ENCODE measurements at regions not wholly inside any gene's neighbourhood (a gene's known extent, or its start where the extent isn't known, plus 50 kb on each side); places are given as distances from the start of the nearest gene placed in this dataset.
"Not testable (repeated sequence)": the region's sequence is repeated elsewhere in the genome, so short reads cannot be mapped to it uniquely, and the experiment has no call there.

DNA sequence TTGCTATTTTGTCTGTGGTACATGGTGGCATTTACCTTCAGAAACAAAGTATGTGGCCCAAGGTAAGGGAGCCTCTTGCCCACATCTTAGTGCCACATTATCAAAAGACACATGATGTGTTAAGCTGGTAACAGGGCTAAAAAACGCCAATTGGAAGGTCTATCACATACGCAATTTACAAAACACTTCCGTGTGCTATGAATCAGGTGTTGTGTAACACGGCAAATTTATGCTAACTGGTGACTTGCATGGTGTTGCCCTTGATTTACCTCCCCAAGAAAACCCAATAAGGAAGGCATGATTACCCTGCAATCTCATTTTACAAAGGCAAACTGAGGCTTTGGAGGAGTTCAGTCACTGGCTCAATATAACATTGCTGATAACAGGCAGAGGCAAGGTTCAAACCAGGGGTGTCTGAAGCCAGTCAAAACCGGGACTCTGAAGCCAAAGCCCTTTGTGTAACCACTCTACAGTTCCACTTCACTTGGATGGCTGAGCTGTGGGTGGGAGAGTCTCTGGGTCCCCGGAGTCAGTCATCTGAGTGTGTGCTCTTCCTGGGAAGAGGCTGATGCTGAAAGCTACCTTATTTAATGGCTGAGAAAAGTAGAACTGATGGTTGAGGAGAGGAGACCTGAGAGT lies 103.9 kb upstream of the BCL6 start:
- intact Hi-C loops (cut with micrococcal nuclease): no loop called here

- intact Hi-C loops (cut with micrococcal nuclease): loop anchor here (5.0 kb wide), 1 partner anchor 1613 kb away; no protein-coding TSS in a partner anchor
These were observed 105.1 kb upstream of the BCL6 start for GRCh38 chr3:187850258-187850921.

- intact Hi-C loops (cut with micrococcal nuclease): loop anchor here (5.0 kb wide), 1 partner anchor 1616 kb away; no protein-coding TSS in a partner anchor
These were observed 107.8 kb upstream of the BCL6 start for GRCh38 chr3:187852842-187853730.

- intact Hi-C loops (cut with micrococcal nuclease): no loop called here
These were observed 109.9 kb upstream of the BCL6 start for GRCh38 chr3:187855131-187855530.

- intact Hi-C loops (cut with micrococcal nuclease): no loop called here
These were observed 111.3 kb upstream of the BCL6 start for GRCh38 chr3:187856555-187856954.

GRCh38 chr3:187858041-187858440 lies 112.8 kb upstream of the BCL6 start:
- intact Hi-C loops (cut with micrococcal nuclease): no loop called here

- intact Hi-C loops (cut with micrococcal nuclease): no loop called here
These were observed 113.4 kb upstream of the BCL6 start for GRCh38 chr3:187858711-187859110.

GRCh38 chr3:187862701-187863277 lies 117.5 kb upstream of the BCL6 start:
- intact Hi-C loops (cut with micrococcal nuclease): not testable (repeated sequence)

DNA sequence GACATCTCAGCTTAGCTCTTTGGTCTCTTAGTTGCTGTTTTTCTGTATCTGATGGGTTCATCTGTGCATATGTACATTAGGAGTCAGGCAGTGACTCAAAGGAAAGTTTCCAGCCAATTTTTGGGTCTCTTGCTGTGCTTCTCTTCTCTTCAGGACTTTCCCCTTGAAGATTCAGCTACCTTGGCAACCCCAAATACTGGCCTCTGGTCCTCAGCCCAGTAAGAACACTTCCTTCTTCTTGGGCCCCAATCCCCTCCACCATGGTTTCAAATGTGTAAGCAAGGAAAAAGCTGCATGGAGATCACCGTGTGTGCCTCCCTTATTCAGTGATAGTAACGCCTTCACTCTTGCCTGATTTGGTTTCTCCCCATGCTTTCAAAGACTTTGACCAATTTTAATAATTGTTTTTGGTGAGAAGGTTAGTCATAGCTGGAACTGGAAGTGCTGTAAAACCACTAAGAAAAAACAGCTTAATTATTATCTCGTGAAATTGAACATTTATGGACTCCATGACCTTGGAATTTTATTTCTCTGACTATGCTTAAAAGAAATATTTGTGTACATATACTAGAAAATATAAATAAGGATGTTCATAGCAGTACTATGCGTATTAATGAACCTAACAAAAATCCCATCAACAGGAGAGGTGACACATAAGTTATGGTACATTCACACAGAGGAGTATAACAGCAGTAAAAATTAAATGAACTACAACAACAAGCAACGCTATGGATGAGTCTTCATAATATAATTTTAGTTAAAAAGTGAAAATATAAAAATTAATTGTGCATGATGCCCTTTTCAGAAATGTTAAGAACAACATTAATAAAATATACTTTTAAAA lies 125.3 kb upstream of the BCL6 start:
- intact Hi-C loops (cut with micrococcal nuclease): no loop called here

- intact Hi-C loops (cut with micrococcal nuclease): no loop called here
These were observed 125.9 kb upstream of the BCL6 start for GRCh38 chr3:187871204-187871591.

DNA sequence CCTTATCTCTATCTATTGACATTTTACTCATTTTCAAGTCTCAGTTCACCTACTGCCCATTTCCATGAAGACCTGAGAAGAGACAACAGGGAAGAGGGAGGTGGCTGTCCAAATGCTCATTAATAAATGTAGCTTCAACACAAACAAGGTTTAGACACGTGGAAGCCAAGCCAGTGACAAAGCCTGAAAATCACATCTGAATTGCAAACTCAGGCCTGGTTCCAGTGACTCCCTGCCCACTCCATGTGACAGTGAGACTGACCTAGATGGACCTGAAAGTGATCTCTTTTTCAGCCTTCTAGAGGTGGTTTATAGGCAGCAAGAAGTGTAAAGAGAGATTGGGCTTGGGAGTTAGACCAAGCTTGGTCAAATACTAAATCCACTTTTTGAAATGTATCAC lies 126.6 kb upstream of the BCL6 start:
- intact Hi-C loops (cut with micrococcal nuclease): no loop called here

GRCh38 chr3:187873843-187874242 lies 128.6 kb upstream of the BCL6 start:
- intact Hi-C loops (cut with micrococcal nuclease): no loop called here

DNA sequence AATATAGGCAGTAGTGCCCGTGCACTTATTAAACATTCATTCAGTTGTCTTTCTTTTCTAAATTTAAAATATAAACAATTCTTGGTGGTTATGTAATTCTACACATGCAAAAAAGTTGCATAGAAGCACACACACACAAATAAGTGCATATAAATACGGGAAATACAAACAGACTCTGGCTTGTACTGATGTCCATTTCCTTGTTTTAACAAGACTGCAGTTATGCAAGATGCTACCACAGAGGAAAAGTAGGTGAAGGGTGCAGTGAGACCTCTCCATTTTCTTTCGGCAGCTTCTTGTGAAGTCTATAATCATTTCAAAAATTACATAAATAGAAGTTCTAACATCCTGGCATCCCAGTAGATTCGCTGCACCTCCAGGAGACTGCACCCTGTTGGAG lies 130.6 kb upstream of the BCL6 start:
- intact Hi-C loops (cut with micrococcal nuclease): no loop called here

DNA sequence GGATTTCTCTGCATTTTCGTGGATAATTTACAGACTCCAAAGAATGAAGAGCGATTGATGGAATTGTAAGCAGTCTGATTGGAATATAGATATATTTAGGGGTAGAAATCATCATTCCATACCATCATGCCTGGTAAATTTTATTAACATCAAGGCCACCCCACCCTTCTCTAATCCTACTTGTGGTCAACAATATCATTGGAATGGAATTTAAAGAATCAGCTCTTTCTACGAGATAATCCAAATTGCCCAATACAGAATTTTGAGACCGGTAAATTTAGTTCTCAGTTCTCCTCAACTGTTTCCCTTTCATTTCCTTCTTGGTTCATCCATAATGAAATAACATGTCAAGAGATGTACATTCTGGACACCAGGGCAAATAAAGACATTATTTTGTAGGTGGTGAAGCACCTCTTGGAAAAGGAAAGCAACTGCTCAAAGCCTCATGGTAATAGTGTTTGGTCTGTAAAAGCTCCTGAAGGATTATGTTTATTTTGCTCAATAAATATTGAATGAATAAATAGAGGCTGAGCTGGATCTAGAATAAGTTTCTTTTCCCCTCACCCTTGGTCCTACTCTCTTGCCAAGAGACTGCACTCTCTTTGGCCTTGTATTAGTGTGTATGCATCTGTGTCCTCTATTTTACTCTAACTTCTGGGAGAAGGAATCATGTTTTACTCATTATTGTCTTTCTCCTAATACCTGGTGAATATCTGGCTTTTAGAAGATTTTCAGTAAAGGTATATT lies 133.7 kb upstream of the BCL6 start:
- intact Hi-C loops (cut with micrococcal nuclease): no loop called here

DNA sequence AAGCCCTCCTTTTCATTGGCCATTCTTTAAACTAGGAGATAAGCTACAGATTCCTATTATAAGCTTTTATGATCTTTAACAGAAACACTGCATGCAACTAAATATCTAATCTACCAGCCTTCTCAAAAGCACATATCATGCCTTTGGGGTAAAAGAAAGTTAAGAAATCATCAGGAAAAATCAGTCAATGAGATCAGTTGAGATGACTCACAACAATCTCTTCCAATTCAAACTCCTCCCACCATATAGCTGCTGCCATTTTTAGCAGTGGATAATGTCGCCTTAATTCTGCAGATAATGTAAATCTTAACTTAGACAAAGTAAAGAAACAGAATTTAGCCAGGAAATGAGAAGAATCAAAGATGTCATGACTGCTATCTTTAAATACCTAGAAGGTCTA lies 135.2 kb upstream of the BCL6 start:
- intact Hi-C loops (cut with micrococcal nuclease): no loop called here

DNA sequence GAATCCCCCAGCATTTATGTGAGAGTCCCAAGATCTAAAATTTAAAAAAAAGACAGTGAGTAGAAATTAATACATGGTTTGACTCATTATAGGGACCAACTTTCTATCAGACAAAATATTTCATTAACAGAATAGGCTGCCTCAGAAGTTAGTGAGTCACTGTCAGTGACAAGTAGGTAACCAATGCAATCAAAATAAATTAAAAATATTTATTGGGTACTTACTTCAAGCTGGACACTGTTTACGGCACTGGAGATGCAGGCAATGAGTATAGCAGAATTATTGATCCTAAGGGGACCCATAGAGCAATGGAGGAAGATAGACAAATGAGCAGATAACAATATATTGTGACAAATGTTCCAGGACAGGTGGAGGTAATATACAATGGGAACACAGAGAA lies 135.6 kb upstream of the BCL6 start:
- intact Hi-C loops (cut with micrococcal nuclease): no loop called here

DNA sequence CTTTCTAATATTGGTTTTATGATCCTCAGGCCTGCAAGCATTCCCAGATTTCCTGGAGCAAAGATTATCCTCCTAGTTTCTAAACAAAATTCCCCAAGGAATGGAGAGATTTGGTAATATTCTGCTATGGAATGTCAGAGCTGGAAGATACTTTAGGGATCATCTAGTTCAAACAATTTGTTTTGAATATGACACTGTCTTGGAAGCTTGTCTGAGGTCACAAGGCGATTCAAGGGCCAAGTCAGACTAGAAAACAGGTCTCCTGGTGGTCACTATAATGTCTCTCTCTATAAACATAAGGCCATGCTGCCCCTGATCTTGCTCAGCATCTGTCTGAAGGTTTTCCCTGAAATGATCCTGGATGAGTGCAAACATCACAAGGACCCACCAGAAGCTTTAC lies 143.4 kb upstream of the BCL6 start:
- intact Hi-C loops (cut with micrococcal nuclease): no loop called here

GRCh38 chr3:187889106-187889505 lies 143.8 kb upstream of the BCL6 start:
- intact Hi-C loops (cut with micrococcal nuclease): no loop called here

GRCh38 chr3:187889601-187890404 lies 144.5 kb upstream of the BCL6 start:
- intact Hi-C loops (cut with micrococcal nuclease): no loop called here

GRCh38 chr3:187890405-187890752 lies 145.1 kb upstream of the BCL6 start:
- intact Hi-C loops (cut with micrococcal nuclease): not testable (repeated sequence)
